ENCODE measurements at regions not wholly inside any gene's neighbourhood (a gene's known extent, or its start where the extent isn't known, plus 50 kb on each side); places are given as distances from the start of the nearest gene placed in this dataset.

- no peak for TF ChIP-seq POLR2A (IDR thresholded peaks at IDR 0.05)
- TF ChIP-seq, protein P1, sequence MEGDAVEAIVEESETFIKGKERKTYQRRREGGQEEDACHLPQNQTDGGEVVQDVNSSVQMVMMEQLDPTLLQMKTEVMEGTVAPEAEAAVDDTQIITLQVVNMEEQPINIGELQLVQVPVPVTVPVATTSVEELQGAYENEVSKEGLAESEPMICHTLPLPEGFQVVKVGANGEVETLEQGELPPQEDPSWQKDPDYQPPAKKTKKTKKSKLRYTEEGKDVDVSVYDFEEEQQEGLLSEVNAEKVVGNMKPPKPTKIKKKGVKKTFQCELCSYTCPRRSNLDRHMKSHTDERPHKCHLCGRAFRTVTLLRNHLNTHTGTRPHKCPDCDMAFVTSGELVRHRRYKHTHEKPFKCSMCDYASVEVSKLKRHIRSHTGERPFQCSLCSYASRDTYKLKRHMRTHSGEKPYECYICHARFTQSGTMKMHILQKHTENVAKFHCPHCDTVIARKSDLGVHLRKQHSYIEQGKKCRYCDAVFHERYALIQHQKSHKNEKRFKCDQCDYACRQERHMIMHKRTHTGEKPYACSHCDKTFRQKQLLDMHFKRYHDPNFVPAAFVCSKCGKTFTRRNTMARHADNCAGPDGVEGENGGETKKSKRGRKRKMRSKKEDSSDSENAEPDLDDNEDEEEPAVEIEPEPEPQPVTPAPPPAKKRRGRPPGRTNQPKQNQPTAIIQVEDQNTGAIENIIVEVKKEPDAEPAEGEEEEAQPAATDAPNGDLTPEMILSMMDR (IDR thresholded peaks at IDR 0.05): no peak
Observed at GRCh38 chr11:39724404-39724803, 1735.0 kb downstream of the LRRC4C start.
